HG03565 (cell line): ENCODE measurements at regions not wholly inside any gene's neighbourhood (a gene's known extent, or its start where the extent isn't known, plus 50 kb on each side); places are given as distances from the start of the nearest gene placed in this dataset.

ENCODE experiments used
- ATAC-seq: cut with Tn5 transposase; IDR thresholded peaks from one replicate; pipeline ENCODE4 v1.9.1; 2021; ENCODE audit warnings: mild to moderate bottlenecking, moderate library complexity; ENCODE audit not compliant: unreplicated experiment

- ATAC-seq, result no peak
Measured at GRCh38 chr10:62736168-62736546, 68.4 kb upstream of the ADO start.

DNA sequence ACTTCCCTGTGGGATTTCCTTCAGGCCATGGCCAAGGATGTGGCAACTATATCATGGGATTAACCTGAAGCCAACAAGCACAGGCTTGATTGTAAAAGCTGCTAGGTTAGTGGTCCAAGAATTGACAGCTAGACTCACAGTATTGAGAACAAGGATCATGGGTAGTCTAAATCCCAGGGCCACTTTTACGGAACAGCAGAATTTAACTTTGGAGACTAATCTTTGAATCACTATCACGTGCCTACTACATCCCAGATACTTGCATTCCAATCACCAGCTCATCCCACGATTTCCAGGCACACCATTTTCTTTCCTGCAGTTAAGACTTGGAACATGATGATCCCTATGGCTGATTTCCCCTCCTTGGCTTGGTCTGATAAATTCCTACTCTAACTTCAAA is 65.6 kb upstream of the ADO start:
- ATAC-seq, result no peak

- no peak for ATAC-seq
Measured at GRCh38 chr10:62740885-62741745, 63.4 kb upstream of the ADO start.

- ATAC-seq, result no peak
Measured at GRCh38 chr10:62741996-62742395, 62.5 kb upstream of the ADO start.

DNA sequence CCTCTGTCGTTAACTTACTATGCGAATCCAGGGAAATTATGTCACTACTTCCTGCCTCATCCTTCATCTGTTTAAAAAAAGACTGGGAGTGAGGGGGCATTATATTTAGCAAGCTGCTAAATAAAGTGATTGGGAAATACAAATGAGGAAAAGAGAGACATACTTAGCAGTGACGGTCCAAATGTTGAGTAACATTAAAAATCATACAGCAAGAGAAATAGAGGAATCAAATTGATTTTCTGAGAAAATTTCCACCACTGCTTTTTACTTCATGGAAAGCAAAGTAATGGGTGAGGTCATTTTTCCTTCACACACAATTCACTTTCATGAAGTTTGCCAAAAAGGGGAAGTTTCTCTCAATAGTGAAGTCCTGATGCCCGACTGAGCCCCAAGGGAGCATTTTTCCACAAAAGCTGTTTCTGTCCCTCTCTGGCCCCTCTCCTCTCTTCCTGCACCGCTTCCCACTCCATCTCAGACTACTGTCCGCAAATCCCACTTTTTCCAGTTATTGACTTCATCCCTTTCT is 61.9 kb upstream of the ADO start:
- ATAC-seq, result no peak

GRCh38 chr10:62744136-62744535 is 60.4 kb upstream of the ADO start:
- no peak for ATAC-seq

DNA sequence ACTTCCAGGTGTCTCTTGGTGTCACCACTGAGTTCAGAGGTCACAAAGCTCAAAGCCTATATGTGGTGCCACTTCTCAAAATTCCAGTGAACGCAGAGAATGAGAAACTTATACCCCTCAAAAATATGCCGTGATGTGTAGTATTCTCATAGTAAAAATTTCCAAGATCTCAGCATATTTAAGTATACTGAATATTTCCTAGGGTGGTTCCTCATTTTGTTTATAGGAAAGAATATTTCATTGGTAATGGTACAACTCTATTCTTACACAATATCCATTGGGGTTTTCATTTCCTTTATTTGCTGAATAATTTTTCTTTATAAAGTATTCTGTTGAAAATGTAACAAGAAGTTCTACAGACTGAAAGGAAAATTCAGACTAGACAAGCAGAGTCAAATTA is 58.9 kb upstream of the ADO start:
- no peak for ATAC-seq

- no peak for ATAC-seq
Measured at GRCh38 chr10:62746951-62747729, 57.4 kb upstream of the ADO start.

DNA sequence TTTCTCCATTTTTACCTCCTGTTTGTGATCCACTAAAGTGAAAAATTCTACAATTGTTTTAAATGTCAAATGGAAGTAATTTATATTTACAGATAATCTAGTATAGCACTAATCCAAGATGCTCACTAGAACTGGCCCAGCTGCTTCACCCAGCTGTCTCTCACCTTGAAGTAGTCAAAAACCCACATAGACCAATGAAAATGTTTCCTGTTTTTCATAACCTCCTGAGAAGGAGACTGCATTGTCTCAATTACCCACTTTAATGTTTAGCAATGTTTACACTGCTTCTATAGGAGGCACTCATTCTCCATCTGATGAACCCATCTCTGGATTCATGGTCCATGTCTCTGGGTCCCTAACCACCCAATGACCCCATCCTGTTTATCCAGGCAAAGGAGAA is 56.1 kb upstream of the ADO start:
- peak; percentile 53 for ATAC-seq

DNA sequence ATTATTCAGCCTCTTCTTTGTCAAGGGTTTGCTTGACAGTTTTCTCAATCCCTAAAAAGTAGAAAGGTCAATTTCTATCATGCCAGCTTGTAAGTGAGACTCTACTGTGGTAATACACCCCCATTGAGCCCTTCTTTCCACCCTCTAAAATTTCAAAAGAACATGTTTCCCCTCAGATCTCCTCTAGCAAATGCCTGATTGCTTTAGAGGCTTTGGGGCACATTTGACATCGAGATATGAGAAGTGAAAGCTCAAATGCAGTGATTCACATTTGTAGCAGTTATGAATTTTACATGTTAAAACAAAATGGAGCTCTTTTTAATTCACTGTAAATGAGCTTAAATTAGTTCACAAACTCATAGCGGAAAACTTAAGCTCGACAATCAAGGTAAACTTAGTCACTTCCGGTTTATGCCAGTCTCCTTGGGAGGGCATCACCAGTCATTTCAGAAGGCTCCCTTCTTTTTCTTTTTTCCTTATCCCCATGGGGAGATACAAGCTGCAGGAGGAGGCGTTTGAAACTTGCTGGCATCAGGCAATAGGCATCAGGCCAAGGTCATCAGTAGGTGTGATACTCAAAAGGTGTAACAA is 55.3 kb upstream of the ADO start:
- no peak for ATAC-seq
